Naive thymus-derived CD4-positive, alpha-beta T cell (primary cell): ENCODE measurements at regions not wholly inside any gene's neighbourhood (a gene's known extent, or its start where the extent isn't known, plus 50 kb on each side); places are given as distances from the start of the nearest gene placed in this dataset.

ENCODE experiments used
- ATAC-seq: fragments of 150-1000 bp; cut with Tn5 transposase; 2 replicates; pipeline ENCODE4 v1.10.0; 2021; ENCODE audit warnings: mild to moderate bottlenecking, moderate library complexity
- CTCF ChIA-PET: fragments of 350-600 bp; sonication (Branson Sonifier 250); formaldehyde crosslinking; loops from one replicate; lab custom pipeline; 2021; ENCODE audit warnings: antibody characterized with exemption; lab: Charles Lee
- POLR2A ChIA-PET: fragments of 350-600 bp; sonication (Branson Sonifier 250); formaldehyde crosslinking; loops from one replicate; lab custom pipeline; 2021; ENCODE audit warnings: antibody characterized with exemption, inconsistent platforms; lab: Charles Lee
- DNase-seq, 9 donors: peaks; one replicate each; pipeline versions ENCODE4 v3.0.0 to v3.0.0-alpha.2; 2020 to 2022; ENCODE audit warnings: mixed read lengths in 1 of 9
- H3K27ac ChIP-seq: one replicate; pipeline ENCODE4 v1.7.0; 2013; ENCODE audit warnings: mild to moderate bottlenecking, low read depth, low read length, moderate library complexity
- H3K27me3 ChIP-seq, 2 donors: one replicate each; pipeline ENCODE4 v1.7.0; 2013; ENCODE audit warnings: low read length in 2 of 2, mild to moderate bottlenecking in 2 of 2, moderate library complexity in 2 of 2; ENCODE audit not compliant: control insufficient read depth in 2 of 2, insufficient read depth in 2 of 2
- H3K36me3 ChIP-seq, 3 experiments: 1 replicate in 2 of 3; 2 replicates in 1 of 3; pipeline ENCODE4 v1.7.0; 2013; ENCODE audit warnings: low read length in 3 of 3, mild to moderate bottlenecking in 3 of 3, moderate library complexity in 1 of 3; ENCODE audit not compliant: insufficient read depth in 3 of 3, control insufficient read depth in 2 of 3
- H3K4me1 ChIP-seq, 2 donors: one replicate each; pipeline ENCODE4 v1.7.0; 2013; ENCODE audit warnings: low read length in 2 of 2, mild to moderate bottlenecking in 2 of 2, moderate library complexity in 1 of 2; ENCODE audit not compliant: control insufficient read depth in 2 of 2, insufficient read depth in 2 of 2
- H3K4me3 ChIP-seq: 2 replicates; pipeline ENCODE4 v1.7.0; 2013; ENCODE audit warnings: mild to moderate bottlenecking, low read length
- H3K9me3 ChIP-seq, 3 experiments: 1 replicate in 2 of 3; 2 replicates in 1 of 3; pipeline ENCODE4 v1.7.0; 2013; ENCODE audit warnings: low read length in 3 of 3; ENCODE audit not compliant: control insufficient read depth in 2 of 3
- H3K27ac Mint-ChIP-seq, 9 donors: one replicate each; pipeline ENCODE4 v1.8.0; 2020 to 2022; ENCODE audit warnings: mixed read lengths in 9 of 9, mild to moderate bottlenecking in 8 of 9, moderate library complexity in 5 of 9, inconsistent platforms in 2 of 9
- H3K27me3 Mint-ChIP-seq, 5 donors: one replicate each; pipeline ENCODE4 v1.8.0; 2021 to 2022; ENCODE audit warnings: mixed read lengths in 5 of 5, mild to moderate bottlenecking in 1 of 5
- H3K36me3 Mint-ChIP-seq, 5 donors: one replicate each; pipeline ENCODE4 v1.8.0; 2020 to 2022; ENCODE audit warnings: mixed read lengths in 5 of 5, mild to moderate bottlenecking in 3 of 5, inconsistent platforms in 1 of 5
- H3K4me1 Mint-ChIP-seq, 7 donors: one replicate each; pipeline ENCODE4 v1.8.0; 2020 to 2022; ENCODE audit warnings: mixed read lengths in 7 of 7, mild to moderate bottlenecking in 3 of 7, inconsistent platforms in 1 of 7
- H3K4me3 Mint-ChIP-seq, 10 donors: one replicate each; pipeline ENCODE4 v1.8.0; 2020 to 2022; ENCODE audit warnings: mild to moderate bottlenecking in 10 of 10, mixed read lengths in 10 of 10, moderate library complexity in 6 of 10, inconsistent platforms in 2 of 10
- H3K9me3 Mint-ChIP-seq, 11 donors: one replicate each; pipeline ENCODE4 v1.8.0; 2020 to 2022; ENCODE audit warnings: mixed read lengths in 11 of 11, mild to moderate bottlenecking in 4 of 11, inconsistent platforms in 1 of 11, moderate library complexity in 1 of 11
- intact Hi-C, 2 donors: fragments of 100-400 bp; cut with micrococcal nuclease; formaldehyde crosslinking; loops; one replicate each; pipeline ENCODE4 v1.15.1; 2023

GRCh38 chrX:26352891-26353430 lies 137.0 kb downstream of the MAGEB5 start:
- Mint-ChIP-seq H3K27me3 (no peaks in the 10 kb centered on the region), H3K36me3 (no peaks in the 10 kb centered on the region), H3K9me3 (peaks cover 0 to 16% (median 0%) of the 10 kb centered on the region in 11 donors), H3K4me3 (no peak overlapping the region), H3K4me1 (no peaks in the 10 kb centered on the region), H3K27ac (no peak overlapping the region)
- Histone ChIP-seq H3K4me3 (no peak overlapping the region), H3K27ac (no peak overlapping the region), H3K4me1 (no peaks in the 10 kb centered on the region), H3K9me3 (no peaks in the 10 kb centered on the region), H3K36me3 (no peaks in the 10 kb centered on the region), H3K27me3 (no peaks in the 10 kb centered on the region)
- intact Hi-C loops = no loop called here
- ChIA-PET POLR2A (no interaction called here), CTCF (no interaction called here)
- DNase-seq = no peak
- no peak for ATAC-seq

- ATAC-seq = no peak
- H3K4me1 ChIP-seq = no peaks in the 10 kb centered on the region
- H3K27me3 ChIP-seq = no peaks in the 10 kb centered on the region
- H3K27me3 Mint-ChIP-seq = no peaks in the 10 kb centered on the region
- intact Hi-C loops = no loop called here
- H3K36me3 Mint-ChIP-seq = no peaks in the 10 kb centered on the region
- ChIA-PET POLR2A (no interaction called here), CTCF (no interaction called here)
- no peaks in the 10 kb centered on the region for H3K36me3 ChIP-seq
- H3K9me3 Mint-ChIP-seq = peaks cover 0 to 5% (median 0%) of the 10 kb centered on the region in 11 donors
- no peak for DNase-seq
- no peak overlapping the region for H3K4me3 ChIP-seq
- H3K4me3 Mint-ChIP-seq = no peak overlapping the region
- H3K4me1 Mint-ChIP-seq = no peaks in the 10 kb centered on the region
- H3K27ac Mint-ChIP-seq = no peak overlapping the region
- H3K27ac ChIP-seq = no peak overlapping the region
- no peaks in the 10 kb centered on the region for H3K9me3 ChIP-seq
These were observed 131.2 kb downstream of the MAGEB5 start for GRCh38 chrX:26347171-26347570.

DNA sequence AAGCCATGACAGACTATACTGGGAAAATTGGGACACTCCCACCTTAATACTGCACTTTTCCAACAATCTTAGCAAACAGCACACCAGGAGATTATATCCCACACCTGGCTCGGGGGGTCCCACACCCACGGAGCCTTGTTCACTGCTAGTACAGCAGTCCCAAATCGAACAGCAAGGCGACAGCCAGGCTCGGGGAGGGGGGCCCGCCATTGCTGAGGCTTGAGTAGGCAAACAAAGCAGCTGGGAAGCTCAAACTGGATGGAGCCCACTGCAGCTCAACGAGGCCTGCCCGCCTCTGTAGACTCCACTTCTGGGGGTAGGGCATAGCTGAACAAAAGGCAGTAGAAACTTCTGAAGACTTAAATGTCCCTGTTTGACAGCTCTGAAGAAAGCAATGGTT lies 118.3 kb downstream of the MAGEB5 start:
- intact Hi-C loops = no loop called here
- Mint-ChIP-seq H3K27me3 (no peaks in the 10 kb centered on the region), H3K27ac (no peak overlapping the region), H3K9me3 (peaks cover 0 to 15% (median 4%) of the 10 kb centered on the region in 11 donors), H3K4me3 (no peak overlapping the region), H3K36me3 (no peaks in the 10 kb centered on the region), H3K4me1 (no peaks in the 10 kb centered on the region)
- no peak overlapping the region for H3K27ac ChIP-seq
- DNase-seq (no peak), ATAC-seq (no peak)
- no peaks in the 10 kb centered on the region for H3K27me3 ChIP-seq
- POLR2A ChIA-PET = no interaction called here
- CTCF ChIA-PET = no interaction called here
- H3K36me3 ChIP-seq = no peaks in the 10 kb centered on the region
- no peaks in the 10 kb centered on the region for H3K4me1 ChIP-seq
- no peak overlapping the region for H3K4me3 ChIP-seq
- no peaks in the 10 kb centered on the region for H3K9me3 ChIP-seq

DNA sequence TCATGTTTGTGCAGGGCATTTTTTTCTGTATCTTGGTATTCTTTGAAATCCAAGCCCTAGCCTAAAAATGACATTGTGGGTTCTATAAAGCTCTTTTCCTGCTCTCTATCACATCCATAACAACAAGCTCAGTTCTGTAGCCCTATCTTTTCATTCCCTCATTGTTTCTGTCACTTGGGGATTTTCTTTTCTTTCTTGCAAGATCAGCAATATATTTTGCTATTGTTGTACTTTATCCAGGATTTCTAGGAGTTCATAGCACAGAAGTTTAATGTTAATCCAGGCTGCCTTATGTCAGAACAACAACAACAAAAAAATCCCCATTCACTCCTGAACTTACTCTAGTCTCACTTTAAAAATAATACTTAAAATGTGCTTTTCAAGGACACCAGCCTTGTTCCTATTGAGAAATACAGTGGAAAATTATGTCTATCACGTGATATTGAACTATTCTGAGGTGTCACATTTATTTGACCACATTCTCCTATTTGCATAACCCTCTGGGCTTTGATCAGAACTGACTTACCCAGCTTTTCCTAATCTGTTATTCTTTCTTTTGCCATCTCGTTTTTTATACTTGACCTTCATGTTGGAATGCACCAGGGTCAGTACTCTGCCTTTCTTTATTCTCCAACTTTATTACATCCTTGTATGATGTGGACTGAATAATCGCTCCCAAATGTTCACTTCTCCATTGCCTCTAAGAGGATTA lies 112.8 kb downstream of the MAGEB5 start:
- intact Hi-C loops = no loop called here
- H3K4me1 Mint-ChIP-seq = no peaks in the 10 kb centered on the region
- no peak overlapping the region for H3K4me3 Mint-ChIP-seq
- H3K36me3 Mint-ChIP-seq = no peaks in the 10 kb centered on the region
- no peaks in the 10 kb centered on the region for H3K27me3 ChIP-seq
- DNase-seq (no peak), ATAC-seq (no peak)
- H3K4me1 ChIP-seq = no peaks in the 10 kb centered on the region
- H3K9me3 Mint-ChIP-seq = peaks cover 0 to 10% (median 0%) of the 10 kb centered on the region in 11 donors
- H3K27ac ChIP-seq = no peak overlapping the region
- no peak overlapping the region for H3K27ac Mint-ChIP-seq
- H3K4me3 ChIP-seq = no peak overlapping the region
- ChIA-PET POLR2A (no interaction called here), CTCF (no interaction called here)
- H3K36me3 ChIP-seq = no peaks in the 10 kb centered on the region
- no peaks in the 10 kb centered on the region for H3K27me3 Mint-ChIP-seq
- no peaks in the 10 kb centered on the region for H3K9me3 ChIP-seq

DNA sequence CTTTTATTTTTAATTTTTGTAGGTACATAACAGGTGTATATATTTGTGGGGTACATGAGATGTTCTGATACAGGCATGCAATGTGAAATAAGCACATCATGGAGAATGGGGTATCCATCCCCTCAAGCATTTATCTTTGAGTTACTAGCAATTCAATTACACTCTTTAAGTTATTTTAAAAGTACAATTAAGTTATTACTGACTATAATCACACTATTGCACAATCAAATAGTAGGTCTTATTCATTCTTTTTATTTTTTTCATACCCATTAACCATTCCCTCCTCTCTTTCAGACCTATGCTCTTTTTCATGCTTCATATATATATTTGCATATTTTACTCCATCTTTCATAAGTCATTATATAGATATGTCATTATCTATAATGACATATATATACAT lies 93.3 kb downstream of the MAGEB5 start:
- no peak overlapping the region for H3K4me3 ChIP-seq
- Mint-ChIP-seq H3K4me1 (no peaks in the 10 kb centered on the region), H3K36me3 (no peaks in the 10 kb centered on the region), H3K9me3 (peaks cover 0 to 9% (median 0%) of the 10 kb centered on the region in 11 donors), H3K27me3 (no peaks in the 10 kb centered on the region), H3K27ac (no peak overlapping the region), H3K4me3 (no peak overlapping the region)
- H3K36me3 ChIP-seq = no peaks in the 10 kb centered on the region
- ChIA-PET POLR2A (no interaction called here), CTCF (no interaction called here)
- no peaks in the 10 kb centered on the region for H3K4me1 ChIP-seq
- DNase-seq (no peak), ATAC-seq (no peak)
- intact Hi-C loops = no loop called here
- H3K27me3 ChIP-seq = no peaks in the 10 kb centered on the region
- no peaks in the 10 kb centered on the region for H3K9me3 ChIP-seq
- no peak overlapping the region for H3K27ac ChIP-seq

GRCh38 chrX:26295425-26295824 lies 79.5 kb downstream of the MAGEB5 start:
- intact Hi-C loops = no loop called here
- Mint-ChIP-seq H3K9me3 (peaks cover 0 to 7% (median 0%) of the 10 kb centered on the region in 11 donors), H3K27me3 (no peaks in the 10 kb centered on the region), H3K4me1 (no peaks in the 10 kb centered on the region), H3K4me3 (no peak overlapping the region), H3K27ac (no peak overlapping the region), H3K36me3 (no peaks in the 10 kb centered on the region)
- POLR2A ChIA-PET = no interaction called here
- Histone ChIP-seq H3K4me3 (no peak overlapping the region), H3K36me3 (no peaks in the 10 kb centered on the region), H3K27ac (no peak overlapping the region), H3K27me3 (no peaks in the 10 kb centered on the region), H3K9me3 (no peaks in the 10 kb centered on the region), H3K4me1 (no peaks in the 10 kb centered on the region)
- CTCF ChIA-PET = no interaction called here
- ATAC-seq (no peak), DNase-seq (no peak)

DNA sequence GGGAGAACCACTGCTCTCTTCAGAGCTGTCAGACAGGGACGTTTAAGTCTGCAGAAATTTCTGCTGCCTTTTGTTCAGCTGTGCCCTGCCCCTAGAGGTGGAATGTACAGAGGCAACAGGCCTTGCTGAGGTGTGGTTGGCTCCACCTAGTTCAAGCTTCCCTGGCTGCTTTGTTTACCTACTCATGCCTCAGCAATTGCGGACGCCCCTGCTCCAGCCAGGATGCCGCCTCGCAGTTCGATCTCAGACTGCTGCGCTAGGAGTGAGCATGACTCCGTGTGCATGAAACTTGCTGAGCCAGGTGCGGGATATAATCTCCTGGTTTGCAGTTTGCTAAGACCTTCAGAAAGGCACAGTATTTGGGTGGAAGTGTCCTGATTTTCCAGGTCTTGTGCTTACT lies 70.9 kb downstream of the MAGEB5 start:
- ATAC-seq (no peak), DNase-seq (no peak)
- POLR2A ChIA-PET = no interaction called here
- peaks cover 0 to 14% (median 4%) of the 10 kb centered on the region in 11 donors for H3K9me3 Mint-ChIP-seq
- no peaks in the 10 kb centered on the region for H3K4me1 Mint-ChIP-seq
- Histone ChIP-seq H3K4me3 (no peak overlapping the region), H3K4me1 (no peaks in the 10 kb centered on the region), H3K27me3 (no peaks in the 10 kb centered on the region), H3K9me3 (no peaks in the 10 kb centered on the region), H3K36me3 (no peaks in the 10 kb centered on the region), H3K27ac (no peak overlapping the region)
- no peak overlapping the region for H3K4me3 Mint-ChIP-seq
- H3K36me3 Mint-ChIP-seq = no peaks in the 10 kb centered on the region
- H3K27me3 Mint-ChIP-seq = no peaks in the 10 kb centered on the region
- CTCF ChIA-PET = no interaction called here
- H3K27ac Mint-ChIP-seq = no peak overlapping the region
- intact Hi-C loops = no loop called here
